GM13977 (cell line): ENCODE measurements at regions not wholly inside any gene's neighbourhood (a gene's known extent, or its start where the extent isn't known, plus 50 kb on each side); places are given as distances from the start of the nearest gene placed in this dataset.

ENCODE experiments used
- DNase-seq: peaks from one replicate; pipeline ENCODE4 v3.0.0; 2012; ENCODE audit warnings: low spot score
- in situ Hi-C: fragments of 300-500 bp; cut with MboI; formaldehyde crosslinking; loops from one replicate; pipeline ENCODE4 v1.12.0; 2022; ENCODE audit warnings: low sequenced_read_pairs, low pct_unique_long_range_greater_than_20kb, mixed read lengths, inconsistent platforms; ENCODE audit not compliant: unreplicated experiment
- TF ChIP-seq, protein P1 (sequence below): IDR thresholded peaks from 2 replicates; pipeline ENCODE4 v1.5.1; 2012; ENCODE audit warnings: mild to moderate bottlenecking, control low read depth; ENCODE audit not compliant: insufficient read depth; ENCODE audit errors: extremely low read depth, missing control alignments

DNA sequence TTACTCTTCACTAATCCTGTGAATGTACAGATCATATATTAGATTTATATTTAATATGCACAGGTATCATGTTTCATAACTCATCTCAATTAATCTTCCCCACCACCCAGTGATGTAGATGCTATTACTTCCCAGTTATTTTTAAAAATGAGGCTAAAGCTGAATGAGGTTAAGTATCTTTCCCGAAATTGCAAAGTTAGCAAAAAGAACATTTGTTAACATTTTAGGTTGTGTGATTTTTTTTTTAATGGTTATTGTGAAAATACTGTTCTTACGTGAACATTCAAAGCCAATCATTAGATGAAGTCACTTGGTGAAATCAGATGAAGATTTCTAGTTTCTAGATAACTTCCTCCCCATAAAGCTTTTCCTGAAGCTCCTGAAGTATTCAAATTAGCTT, 186.9 kb upstream of the PLEKHA5 start:
- TF ChIP-seq, protein P1, sequence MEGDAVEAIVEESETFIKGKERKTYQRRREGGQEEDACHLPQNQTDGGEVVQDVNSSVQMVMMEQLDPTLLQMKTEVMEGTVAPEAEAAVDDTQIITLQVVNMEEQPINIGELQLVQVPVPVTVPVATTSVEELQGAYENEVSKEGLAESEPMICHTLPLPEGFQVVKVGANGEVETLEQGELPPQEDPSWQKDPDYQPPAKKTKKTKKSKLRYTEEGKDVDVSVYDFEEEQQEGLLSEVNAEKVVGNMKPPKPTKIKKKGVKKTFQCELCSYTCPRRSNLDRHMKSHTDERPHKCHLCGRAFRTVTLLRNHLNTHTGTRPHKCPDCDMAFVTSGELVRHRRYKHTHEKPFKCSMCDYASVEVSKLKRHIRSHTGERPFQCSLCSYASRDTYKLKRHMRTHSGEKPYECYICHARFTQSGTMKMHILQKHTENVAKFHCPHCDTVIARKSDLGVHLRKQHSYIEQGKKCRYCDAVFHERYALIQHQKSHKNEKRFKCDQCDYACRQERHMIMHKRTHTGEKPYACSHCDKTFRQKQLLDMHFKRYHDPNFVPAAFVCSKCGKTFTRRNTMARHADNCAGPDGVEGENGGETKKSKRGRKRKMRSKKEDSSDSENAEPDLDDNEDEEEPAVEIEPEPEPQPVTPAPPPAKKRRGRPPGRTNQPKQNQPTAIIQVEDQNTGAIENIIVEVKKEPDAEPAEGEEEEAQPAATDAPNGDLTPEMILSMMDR = no peak
- no peak for DNase-seq
- in situ Hi-C loops = no loop called here

- in situ Hi-C loops = no loop called here
- no peak for DNase-seq
- TF ChIP-seq, protein P1 = no peak
Observed at GRCh38 chr12:18943200-18943599, 186.3 kb upstream of the PLEKHA5 start.

GRCh38 chr12:18946106-18946505, 183.4 kb upstream of the PLEKHA5 start:
- no peak for DNase-seq
- TF ChIP-seq, protein P1 = no peak
- in situ Hi-C loops = no loop called here

GRCh38 chr12:18951218-18951617, 178.3 kb upstream of the PLEKHA5 start:
- TF ChIP-seq, protein P1 = no peak
- in situ Hi-C loops = loop anchor here (25.0 kb wide), 1 partner anchor 111 kb away; no protein-coding TSS in a partner anchor
- no peak for DNase-seq

- no peak for DNase-seq
- TF ChIP-seq, protein P1 = no peak
- in situ Hi-C loops = loop anchor here (25.0 kb wide), 1 partner anchor 109 kb away; no protein-coding TSS in a partner anchor
Observed at GRCh38 chr12:18953505-18953904, 176.0 kb upstream of the PLEKHA5 start.

DNA sequence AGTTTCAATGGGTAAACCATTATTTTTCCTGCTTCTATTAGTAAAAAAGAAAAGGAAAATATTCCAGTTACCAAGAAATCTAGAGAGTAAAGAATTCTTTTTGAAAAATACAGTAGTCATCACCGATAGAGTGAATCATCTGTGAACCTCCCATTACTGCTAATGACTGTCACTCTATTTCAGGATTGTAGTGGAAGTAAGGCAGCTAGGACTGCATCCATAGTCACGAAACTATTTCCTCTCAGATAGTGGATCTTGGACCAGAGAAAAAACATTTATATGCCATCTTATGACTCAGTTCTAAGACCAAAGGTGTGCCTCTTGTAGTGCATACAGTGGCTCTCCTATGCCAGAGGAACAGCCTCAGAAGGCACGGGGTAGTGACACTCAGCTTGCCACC, 173.9 kb upstream of the PLEKHA5 start:
- in situ Hi-C loops = loop anchor here (25.0 kb wide), 1 partner anchor 107 kb away; no protein-coding TSS in a partner anchor
- TF ChIP-seq, protein P1 = no peak

GRCh38 chr12:18965203-18965602, 164.3 kb upstream of the PLEKHA5 start:
- TF ChIP-seq, protein P1 = no peak
- in situ Hi-C loops = loop anchor here (25.0 kb wide), 1 partner anchor 97 kb away; no protein-coding TSS in a partner anchor
- DNase-seq = no peak

More for the DNA sequence above, 173.9 kb upstream of the PLEKHA5 start:
- no peak for DNase-seq
